ENCODE measurements at regions not wholly inside any gene's neighbourhood (a gene's known extent, or its start where the extent isn't known, plus 50 kb on each side); places are given as distances from the start of the nearest gene placed in this dataset.
A peak's percentile ranks its signal among the peaks of the same experiment; 100 is the strongest.

DNA sequence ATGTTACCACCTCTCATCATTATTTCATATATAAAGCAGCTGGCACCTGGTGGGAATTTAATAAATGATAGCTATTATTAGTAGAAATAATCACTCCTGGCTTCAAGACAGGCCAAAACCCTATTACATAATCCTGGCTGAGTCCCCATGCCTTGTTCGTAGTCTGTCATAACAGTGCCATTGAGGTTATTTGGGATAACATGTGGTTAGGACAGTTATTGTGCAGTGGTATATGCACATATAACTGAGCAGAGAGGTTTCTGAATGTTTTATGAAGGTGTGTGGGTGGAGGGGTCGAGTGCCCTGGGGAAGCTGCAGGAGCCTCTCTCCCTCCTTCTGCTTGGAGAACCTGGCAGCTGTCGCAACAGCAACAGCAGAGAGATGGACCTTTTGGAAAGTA is 162.4 kb upstream of the NABP1 start:
- DNase-seq: no peak

DNA sequence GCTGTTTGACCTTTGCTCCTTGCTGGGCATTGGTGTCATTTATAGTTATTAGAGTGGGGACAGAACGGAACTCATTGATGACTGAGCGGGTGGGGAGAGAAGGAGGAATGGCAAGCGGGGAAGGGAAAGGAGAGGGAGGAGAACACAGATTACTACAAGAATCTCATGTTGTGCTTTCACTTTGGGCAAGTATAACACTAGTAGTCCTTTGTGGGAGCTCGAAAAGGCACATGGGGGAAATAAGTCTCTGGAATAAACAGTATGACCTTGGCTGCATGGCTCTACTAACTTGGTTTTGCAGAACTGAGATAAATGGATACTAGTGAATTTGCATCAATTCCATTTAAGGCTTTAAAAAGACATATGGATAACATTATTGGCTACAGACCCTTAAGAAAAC is 161.7 kb upstream of the NABP1 start:
- no peak for DNase-seq

DNA sequence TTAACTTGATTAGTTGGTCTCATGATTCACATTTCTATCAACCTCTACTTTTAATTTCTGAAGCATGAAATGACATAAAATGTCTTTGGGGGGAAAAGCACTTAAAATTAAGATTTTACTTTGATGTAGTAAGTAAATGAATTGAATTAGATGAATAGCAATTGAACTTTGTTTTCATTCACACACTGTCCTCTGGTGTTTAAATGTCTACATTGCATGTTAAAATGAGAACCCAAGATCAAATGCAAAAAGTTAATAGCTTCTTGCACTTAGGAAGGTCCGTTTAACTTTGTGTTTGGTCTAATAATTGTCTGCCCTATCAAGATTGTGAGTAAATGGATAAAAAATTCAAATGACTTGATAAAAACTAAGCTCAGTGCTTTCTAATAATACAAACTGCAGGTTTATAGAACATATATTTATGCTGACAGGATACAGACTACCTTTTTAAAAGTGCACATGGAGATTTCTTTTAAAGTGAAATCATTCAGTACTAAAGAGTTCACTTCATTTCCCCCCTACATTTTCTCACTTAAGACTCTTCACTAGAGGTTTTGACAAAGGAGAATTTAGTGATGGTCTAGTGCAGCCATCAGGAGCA is 156.2 kb upstream of the NABP1 start:
- DNase-seq: no peak

DNA sequence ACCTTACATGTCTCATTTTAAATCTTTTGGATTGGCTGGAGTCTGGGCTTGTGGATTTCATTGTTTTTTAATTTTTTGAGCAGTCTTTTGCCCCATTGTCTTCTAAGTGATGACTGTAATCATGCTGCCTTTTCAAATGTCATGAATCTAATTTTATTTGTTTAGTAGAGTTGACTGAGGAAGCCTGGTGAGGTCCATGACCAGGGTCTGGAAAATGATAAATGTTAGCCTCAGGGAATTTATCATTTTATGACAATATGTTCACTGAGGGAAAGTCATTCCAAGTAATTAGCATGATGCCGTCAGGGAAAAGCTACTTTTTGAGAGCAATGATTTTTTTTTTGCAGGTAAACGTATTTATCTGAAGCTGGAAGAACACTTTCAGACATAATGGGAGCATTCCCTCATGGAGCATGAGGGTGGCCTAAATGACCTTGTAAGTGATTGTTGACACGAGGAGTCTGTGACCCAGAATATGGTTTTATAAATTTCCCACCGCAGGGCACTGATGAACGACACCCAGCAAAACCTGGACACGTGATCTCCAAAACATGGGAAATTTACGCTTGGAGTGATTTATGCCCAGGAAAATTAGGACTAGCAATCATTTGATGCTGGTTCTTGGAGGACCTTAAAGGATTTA is 155.3 kb upstream of the NABP1 start:
- DNase-seq: no peak

DNA sequence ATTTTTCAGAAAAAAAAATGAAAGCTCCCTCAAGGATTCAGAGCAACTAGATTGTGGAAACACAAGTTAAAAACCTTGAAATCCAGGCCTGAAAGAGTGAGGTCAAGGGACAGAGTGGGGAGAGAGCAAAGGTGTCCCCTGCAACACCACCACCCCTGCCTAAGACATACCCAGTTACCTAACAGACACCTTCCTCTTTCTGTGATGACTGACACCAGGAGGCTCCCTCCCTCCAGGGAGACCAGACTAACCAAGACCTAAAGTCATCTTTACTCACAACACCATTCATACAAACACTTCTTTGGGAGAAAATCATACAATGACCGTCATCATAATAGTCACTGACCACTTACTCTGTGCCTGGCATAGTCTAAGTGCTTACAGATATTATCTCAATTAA is 151.8 kb upstream of the NABP1 start:
- DNase-seq: no peak

DNA sequence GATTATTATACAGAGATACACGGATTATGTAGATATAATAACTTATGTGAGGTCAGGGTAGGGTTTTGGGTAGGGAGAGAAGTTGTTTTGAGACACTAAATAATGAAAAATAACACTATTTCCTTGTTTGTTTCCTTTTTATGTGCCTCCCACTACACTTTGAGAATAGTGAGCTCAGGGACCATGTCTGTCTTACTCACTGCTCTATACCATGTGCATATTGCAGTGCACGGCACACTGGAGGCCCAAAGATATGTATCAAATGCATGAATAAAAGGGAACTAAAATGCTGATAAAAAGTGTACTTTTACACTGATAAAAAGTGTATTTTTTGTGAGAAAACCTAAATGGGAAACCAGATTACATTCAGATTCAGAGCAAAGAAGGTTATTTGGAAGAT is 151.4 kb upstream of the NABP1 start:
- no peak for DNase-seq

DNA sequence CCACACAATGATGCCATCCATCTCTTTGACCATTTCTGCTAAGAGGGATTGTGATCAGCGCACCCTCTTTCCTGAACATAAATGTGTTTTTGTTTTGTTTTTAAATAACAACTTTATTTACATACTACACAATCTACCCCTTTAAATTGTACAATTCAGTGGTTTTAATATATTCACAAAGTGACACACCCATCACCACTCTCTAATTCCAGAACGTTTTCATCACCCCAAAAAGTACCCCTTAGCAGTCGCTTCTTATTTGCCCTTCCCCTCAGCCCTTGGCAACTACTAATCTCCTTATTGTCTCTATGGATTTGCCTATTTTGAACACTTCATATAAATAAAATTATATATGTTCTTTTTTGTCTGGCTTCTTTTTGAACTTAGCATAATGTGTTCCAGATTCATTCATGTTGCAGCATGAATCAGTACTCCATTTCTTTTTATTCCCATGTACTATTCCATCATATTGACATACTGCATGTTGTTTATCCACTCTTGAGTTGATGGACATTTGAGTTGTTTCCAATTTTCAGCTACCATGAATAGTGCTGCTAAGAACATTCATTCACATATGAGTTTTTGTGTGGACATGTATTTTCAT is 150.9 kb upstream of the NABP1 start:
- no peak for DNase-seq

DNA sequence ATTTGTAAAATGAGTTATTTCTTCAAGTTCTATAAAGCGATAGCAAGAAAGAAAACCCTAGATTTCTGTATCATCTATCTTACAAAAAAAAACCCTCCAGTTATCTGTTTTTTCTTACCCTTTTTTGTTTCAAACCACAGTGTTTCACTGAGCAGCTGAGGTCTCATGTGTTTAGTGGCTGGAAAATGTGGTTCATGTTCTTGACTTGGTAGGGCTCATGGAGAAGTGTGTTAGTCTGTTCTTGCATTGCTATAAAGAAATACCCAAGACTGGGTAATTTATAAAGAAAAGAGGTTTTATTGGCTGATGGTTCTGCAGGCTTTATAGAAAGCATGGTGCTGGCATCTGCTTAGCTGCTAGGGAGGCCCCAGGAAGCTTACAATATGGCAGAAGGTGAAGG is 147.3 kb upstream of the NABP1 start:
- no peak for DNase-seq

DNA sequence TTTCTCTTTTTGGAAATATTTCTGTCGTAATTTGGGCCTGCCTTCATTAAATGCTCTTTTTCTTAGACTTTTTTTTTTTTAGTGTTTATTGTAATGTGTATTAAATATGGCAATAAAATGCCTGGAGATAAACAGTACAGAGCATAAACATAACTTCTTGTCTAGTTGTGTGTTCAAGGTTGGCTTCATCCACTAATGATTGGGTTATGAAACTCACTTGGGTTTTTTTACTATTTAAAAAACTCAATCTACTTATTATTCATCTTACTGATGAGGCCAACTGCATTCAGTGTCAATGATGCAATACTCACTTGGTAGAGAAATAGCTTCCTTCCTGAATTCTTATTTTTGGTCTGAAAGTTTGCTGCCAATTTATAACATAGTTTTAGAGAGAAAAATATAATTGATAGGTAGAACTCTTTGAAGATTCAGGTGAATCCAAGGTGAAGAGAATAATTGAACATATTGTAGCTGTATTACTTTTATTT is 144.2 kb upstream of the NABP1 start:
- no peak for DNase-seq

DNA sequence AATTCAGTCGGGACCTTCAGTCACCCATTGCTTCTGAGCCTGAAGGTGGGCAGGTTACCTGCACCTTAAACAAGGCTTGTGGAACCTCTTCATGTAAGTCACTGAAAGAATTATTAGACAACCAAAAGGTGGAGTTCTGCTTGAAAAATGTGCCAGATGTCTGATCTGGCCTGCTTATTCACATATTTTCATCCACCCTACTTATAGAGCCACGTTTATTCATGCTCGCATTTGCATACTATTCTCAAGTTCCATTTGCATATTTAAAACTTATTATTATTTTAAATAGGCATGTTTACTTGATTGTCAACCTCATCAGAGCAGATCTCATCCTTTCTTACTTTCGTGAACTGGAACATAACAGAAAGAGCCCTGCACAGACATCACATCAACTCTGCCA is 140.0 kb upstream of the NABP1 start:
- DNase-seq: no peak

DNA sequence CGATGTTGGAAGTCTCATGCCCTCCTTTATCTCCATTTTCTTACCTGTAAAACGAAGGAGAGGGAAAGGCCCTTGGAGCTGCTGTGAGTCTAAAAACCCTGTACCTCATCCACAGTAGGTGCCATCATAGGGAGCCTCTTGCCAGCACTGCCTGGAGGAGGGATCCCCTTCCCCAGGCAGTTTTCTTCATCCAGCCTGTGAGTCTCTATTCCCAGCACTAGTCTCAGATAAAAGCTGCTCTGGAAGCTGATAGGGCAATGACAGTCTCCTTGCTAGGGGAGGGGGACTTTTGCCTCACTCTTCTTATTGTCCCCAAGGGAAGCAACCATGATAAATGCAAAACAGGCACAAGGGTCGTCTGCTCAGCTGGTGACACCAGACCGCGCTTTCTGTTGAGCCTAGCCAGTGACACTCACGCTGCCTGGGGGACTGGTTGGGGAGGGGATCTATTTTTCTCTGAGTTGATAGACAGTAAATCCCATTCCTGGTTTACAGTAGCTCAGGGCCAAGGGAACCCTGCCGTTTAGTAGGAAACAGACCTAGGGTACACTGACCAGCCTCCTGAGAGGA is 139.5 kb upstream of the NABP1 start:
- DNase-seq: no peak

DNA sequence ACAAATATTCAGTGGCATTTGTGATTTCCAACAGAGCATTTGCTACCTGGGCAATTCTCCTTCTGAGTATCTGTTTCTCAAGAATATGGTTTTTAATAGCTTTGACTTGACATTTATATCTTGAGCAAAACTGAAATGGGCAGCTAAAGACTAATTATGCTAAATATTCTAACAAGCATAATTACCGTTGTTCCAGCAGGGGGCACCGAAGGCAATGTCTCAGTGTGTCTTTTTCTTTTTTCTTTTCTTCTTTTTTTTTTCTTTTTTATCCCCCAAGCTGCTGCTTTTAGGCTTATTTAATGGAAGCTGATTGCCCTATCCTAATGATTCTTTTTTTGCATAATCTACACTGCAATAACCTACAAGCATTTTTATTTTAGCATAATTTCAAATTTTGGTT is 138.9 kb upstream of the NABP1 start:
- DNase-seq: peak; percentile 32

DNA sequence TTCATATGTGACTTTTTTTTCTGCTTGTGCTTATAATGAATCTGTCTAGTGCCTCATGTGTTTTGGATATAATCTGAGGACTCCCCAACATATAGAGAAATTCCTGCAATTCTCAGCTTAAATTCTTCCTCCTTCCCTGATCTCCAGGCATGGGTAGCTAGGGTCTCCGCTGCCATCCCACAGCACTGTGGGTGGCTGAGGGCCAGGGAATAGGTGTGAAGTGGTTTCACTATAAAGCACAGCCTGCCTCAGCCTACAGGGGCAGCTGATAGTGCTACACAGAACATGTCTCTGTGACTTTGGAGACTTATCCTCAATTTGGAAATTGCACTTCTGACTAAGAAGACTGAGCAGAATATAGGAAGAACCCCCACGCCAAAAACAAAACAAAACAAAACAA is 137.3 kb upstream of the NABP1 start:
- DNase-seq: no peak

DNA sequence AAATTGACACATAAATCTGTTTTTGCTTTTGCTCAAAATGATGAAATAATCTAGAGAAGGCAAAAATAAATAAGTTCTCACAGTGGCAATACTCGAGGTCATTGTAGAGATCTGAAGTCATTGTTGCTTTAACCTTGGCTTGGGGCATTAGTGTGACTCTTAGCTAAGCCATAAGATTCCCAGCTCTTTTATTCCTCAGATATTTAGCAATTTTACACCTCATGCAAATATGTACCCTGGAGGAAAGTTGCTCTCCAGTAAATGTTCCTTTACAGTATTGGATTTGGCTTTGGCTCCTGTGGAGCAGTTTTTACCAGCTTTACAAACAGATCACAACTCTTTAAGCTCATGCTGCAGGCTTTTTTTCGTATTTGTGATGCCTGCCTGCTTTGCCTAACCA is 134.2 kb upstream of the NABP1 start:
- no peak for DNase-seq

DNA sequence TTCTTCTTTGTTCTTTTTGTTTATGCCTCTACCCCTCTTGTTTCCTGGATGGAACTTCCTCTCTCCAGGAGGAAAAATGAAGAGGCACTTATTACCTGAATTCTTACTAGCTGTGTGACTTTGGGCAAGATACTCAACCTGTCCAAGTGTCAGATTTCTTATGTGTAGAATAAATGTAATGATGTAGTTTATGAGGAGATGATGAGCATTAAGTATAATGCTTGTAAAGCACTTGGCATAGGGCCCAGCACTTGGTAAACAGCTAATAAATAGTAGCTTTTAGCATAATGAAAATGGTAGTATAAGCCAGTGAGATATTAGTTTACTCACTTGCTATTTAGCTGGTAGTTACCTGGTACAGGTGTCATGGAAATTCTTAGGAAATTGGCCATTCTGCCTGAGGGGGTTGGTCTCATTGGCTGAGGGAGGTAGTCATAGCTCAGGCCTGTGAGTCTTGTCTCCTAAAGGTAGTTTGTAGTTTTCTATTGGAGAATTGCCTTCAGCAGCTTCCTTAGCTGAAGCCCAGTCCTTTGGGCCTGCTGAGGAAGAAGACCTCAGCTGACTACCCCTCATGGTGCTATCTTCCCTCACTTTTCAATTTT is 133.4 kb upstream of the NABP1 start:
- no peak for DNase-seq

DNA sequence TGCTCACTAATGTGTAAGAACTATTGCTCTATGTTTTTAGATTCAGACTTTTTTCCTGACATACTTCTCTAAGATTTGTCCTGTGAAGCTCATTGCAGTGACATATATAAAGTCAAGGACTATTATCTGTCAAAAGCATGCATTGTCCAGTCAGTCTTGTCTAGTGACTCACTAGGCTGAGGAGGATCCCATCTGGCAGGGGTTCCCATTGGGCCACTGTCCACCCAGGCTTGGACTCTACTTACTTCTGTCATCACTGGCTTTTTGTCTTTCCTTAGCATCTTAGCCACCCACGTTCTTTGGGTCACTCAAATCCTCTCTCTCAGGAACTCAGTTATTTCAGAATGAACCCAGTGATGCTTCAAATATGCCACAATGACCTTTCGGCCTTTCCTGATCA is 132.6 kb upstream of the NABP1 start:
- DNase-seq: no peak

DNA sequence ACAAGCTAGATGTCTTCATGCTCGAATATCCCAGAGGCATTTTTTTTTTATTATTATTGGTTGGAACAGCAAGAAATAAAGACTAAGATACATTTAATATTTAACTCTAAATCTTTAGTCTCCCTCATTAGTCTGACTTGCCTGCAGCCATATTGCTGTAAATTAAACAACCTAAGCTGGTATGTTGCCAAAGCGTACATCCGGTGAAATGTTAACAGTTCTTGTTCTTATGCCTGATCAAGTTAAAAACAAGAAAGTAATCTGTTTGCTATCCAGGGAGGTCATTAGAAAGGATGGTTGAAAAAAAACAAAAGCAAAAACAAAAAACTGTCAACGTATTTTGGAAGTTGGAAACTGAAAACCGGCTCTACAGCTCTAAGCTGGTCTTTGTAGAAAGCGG is 125.9 kb upstream of the NABP1 start:
- peak; percentile 23 for DNase-seq

DNA sequence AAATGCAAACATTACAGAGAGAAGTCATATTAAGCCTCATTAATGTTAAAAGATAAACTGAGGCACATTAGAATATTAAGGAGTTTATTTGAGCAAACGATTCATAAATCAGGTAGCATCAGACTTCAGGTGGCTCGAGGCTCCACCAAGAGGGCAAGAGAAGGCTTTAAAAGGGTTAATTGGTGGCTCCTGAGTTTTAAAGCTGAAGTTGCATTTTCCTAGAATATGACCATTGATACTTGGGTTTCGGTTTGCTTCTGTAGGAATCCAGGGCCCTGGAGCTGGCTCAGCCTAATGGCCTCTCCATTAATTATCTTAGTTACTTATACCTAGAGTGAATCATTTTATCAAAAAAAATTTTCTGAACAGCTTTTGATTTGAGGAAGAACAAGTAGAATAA is 123.7 kb upstream of the NABP1 start:
- no peak for DNase-seq

DNA sequence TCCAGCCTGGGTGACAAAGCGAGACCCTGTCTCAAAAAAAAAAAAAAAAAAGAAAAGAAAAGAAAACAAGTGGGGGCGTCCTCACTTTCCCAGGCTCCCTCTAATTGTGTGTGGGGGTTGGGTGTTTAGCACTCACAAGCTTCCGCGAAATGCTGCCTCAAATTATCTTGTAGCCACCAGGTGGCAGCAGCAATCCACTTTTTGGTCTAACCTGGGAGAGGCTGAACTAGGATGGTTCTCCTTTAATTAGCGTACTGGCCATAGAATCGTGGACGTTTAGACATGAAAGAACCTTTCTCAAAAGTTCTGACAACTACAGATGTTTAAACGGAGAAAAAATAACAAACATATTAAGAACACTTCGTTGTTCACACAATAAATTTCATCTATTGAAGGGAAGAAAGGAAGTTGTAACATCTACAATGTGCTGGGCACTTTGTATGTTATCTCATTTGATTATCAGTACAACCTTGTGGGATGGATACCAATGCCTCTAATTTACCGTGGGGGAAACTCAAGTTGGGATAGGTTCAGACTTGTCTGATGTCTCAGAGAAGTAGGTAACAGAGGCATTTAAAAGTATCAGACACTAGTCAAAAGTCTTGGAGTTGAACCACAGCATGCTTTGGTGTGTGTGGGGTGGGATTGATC is 122.7 kb upstream of the NABP1 start:
- DNase-seq: peak; percentile 74

DNA sequence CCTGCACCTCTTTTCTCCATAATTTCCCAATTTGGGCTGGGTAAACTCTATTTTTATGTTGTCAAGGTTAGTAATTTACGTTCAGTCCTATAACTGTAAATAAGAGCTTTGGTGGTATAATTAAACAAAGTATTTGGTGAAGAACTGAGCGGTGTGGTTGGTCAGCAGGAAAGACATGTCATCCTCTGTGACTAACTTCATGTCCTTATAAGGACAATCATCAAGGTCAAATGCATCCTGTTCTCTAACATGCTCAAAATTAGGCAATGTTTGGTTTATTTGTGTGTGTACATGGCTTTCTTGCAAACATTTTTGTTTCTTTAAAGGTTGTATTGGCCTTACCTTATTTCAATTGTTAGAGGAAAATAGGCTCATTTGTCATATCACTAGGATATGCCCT is 121.5 kb upstream of the NABP1 start:
- no peak for DNase-seq

DNA sequence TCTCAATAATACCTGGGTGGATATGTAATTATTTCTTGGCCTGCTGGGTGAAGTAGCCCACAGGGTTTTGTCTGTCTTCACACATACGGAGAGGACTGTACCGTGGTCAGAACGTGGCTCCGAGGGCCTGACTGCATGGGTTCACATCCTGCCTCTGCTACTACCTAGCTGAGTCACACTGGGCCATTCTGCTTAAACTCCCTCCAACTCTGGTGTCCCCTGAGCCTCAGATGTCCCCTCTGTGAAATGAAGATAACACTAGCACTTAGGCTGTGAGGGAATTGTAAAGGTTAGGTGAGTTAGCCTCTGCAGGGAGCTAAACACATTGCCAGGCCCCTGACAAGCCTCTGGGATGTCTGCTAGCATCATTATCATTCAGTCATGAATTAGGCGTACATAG is 120.1 kb upstream of the NABP1 start:
- no peak for DNase-seq

DNA sequence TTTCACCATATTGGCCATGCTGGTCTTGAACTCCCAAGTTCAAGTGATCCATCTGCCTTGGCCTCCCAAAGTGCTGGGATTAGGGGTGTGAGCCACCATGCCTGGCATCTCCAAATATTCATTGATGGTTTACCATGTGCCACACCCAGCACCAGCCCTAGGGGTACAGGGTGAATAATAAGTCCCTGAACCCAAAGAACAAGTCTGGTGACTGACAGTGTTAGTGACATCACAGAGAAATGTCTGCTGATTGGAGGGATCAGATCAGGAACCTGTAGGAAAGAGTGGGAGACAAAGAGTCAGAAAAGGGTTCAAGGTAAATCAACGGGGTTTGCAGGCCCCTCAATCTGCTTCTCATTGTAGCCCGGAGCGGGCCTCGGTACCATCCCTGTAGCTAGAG is 118.4 kb upstream of the NABP1 start:
- DNase-seq: no peak

DNA sequence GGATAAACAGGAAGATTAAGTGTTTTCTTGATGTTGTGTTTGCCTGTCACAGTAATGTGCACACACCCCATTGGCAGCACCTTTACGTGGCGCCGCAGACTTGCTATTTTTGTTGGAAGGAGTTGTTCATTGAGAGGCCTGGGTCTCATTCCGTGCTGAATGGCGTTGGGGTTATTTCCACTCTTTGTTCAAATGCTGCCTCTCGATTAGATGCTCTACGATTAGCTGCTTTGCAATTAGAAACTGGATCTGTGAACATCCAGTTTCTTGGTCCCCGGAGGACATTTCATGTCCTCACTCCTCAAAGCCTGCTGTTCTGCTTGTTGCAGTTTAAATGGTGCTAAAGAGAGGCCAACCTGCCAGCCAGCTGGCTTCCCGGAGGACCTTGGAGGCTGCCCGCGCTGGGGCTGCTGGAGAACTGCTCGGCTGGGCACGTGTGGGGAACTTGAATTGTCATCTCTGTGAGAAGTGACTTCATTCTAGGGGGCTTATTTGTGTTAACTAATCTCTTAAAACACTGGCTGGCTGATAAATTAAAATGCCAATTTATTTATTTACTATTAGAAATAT is 117.4 kb upstream of the NABP1 start:
- no peak for DNase-seq
